A549 (cell line): ENCODE measurements at regions not wholly inside any gene's neighbourhood (a gene's known extent, or its start where the extent isn't known, plus 50 kb on each side); places are given as distances from the start of the nearest gene placed in this dataset.

Experiments used
- ATAC-seq, 2 experiments: fragments of 200-7000 bp in 1 of 2; fragments of >200 bp in 1 of 2; cut with Nextera tagmentation in 1 of 2; cut with Tn5 transposase in 1 of 2; 3 replicates each; pipeline versions ENCODE4 v1.8.0 to v1.9.1; 2018 to 2020; ENCODE audit warnings: mild to moderate bottlenecking in 1 of 2, moderate library complexity in 1 of 2
- CTCF ChIA-PET: fragments of 300-600 bp; sonication (Branson Sonifier 250); formaldehyde crosslinking; extraction: SDS; loops from one replicate; lab custom pipeline; 2021; ENCODE audit warnings: antibody characterized with exemption, inconsistent platforms; lab: Yijun Ruan, JAX
- POLR2A ChIA-PET: fragments of 350-600 bp; formaldehyde crosslinking; extraction: SDS; loops from one replicate; lab custom pipeline; 2021; ENCODE audit warnings: antibody characterized with exemption, inconsistent platforms; lab: Yijun Ruan, JAX
- DNase-seq, 2 experiments: peaks; one replicate each; pipeline versions ENCODE4 v3.0.0 to v3.0.0-alpha.2; 2011 to 2016; ENCODE audit warnings: low read depth in 1 of 2, low spot score in 1 of 2
- FAIRE-seq: peaks from 2 replicates; lab custom pipeline; 2011; peaks lifted over from hg19 to GRCh38; lab: Jason Lieb, UNC
- H3K27ac ChIP-seq, 2 experiments: fragments of >200 bp; sonication (Bioruptor Twin); formaldehyde crosslinking; 3 replicates each; pipeline ENCODE4 v1.5.1; 2016 to 2017
- H3K4me1 ChIP-seq: fragments of >200 bp; sonication (Bioruptor Twin); formaldehyde crosslinking; 3 replicates; pipeline ENCODE4 v1.6.1; 2016
- H3K4me2 ChIP-seq: fragments of >200 bp; sonication (Bioruptor Twin); formaldehyde crosslinking; 3 replicates; pipeline ENCODE4 v1.6.1; 2016
- H3K4me3 ChIP-seq: fragments of >200 bp; sonication (Bioruptor Twin); formaldehyde crosslinking; 3 replicates; pipeline ENCODE4 v1.5.1; 2016
- H3K9me3 ChIP-seq: fragments of >200 bp; sonication (Bioruptor Twin); formaldehyde crosslinking; 3 replicates; pipeline ENCODE4 v1.6.1; 2016
- ATOH8 ChIP-seq: fragments of 250-450 bp; sonication (Bioruptor Pico); IDR thresholded peaks from 2 replicates; pipeline ENCODE4 v1.5.0; 2020; ENCODE audit warnings: low read depth, mild to moderate bottlenecking, moderate library complexity
- BCL3 ChIP-seq: fragments of >200 bp; sonication (Bioruptor Twin); formaldehyde crosslinking; IDR thresholded peaks from 3 replicates; pipeline ENCODE4 v1.6.1; 2016
- BHLHE40 ChIP-seq: IDR thresholded peaks from 2 replicates; pipeline ENCODE4 v1.6.1; 2012; ENCODE audit warnings: low read depth, low read length, inconsistent platforms
- CHD4 ChIP-seq: fragments of 200-600 bp; sonication (generic); IDR thresholded peaks from 2 replicates; pipeline ENCODE4 v1.6.1; 2016; ENCODE audit warnings: antibody characterized with exemption, mild to moderate bottlenecking, borderline replicate concordance
- ELK1 ChIP-seq: fragments of 150-350 bp; IDR thresholded peaks from 2 replicates; pipeline ENCODE4 v1.6.1; 2014; ENCODE audit warnings: low read depth, mild to moderate bottlenecking, low read length
- ESRRA ChIP-seq: fragments of 150-350 bp; IDR thresholded peaks from 2 replicates; pipeline ENCODE4 v1.6.1; 2014; ENCODE audit warnings: mild to moderate bottlenecking, low read length, borderline replicate concordance
- FOSB ChIP-seq: fragments of 250-450 bp; sonication (Bioruptor Pico); IDR thresholded peaks from 2 replicates; pipeline ENCODE4 v1.5.0; 2020; ENCODE audit warnings: mild to moderate bottlenecking, moderate library complexity
- FOXS1 ChIP-seq: fragments of 250-450 bp; sonication (Bioruptor Pico); IDR thresholded peaks from 2 replicates; pipeline ENCODE4 v1.5.0; 2020; ENCODE audit warnings: mild to moderate bottlenecking, moderate library complexity
- HEYL ChIP-seq: fragments of 250-450 bp; sonication (Bioruptor Pico); IDR thresholded peaks from 2 replicates; pipeline ENCODE4 v1.8.0; 2021; ENCODE audit warnings: mild to moderate bottlenecking, moderate library complexity
- HOXA7 ChIP-seq: fragments of 250-450 bp; sonication (Bioruptor Pico); IDR thresholded peaks from 2 replicates; pipeline ENCODE4 v1.5.0; 2020; ENCODE audit warnings: mild to moderate bottlenecking, moderate library complexity
- JUN ChIP-seq, 2 experiments: fragments of >200 bp; sonication (Bioruptor Twin); formaldehyde crosslinking; IDR thresholded peaks; 2 replicates in 1 of 2; 3 replicates in 1 of 2; pipeline ENCODE4 v1.6.1; 2016 to 2017
- JUNB ChIP-seq: fragments of >200 bp; sonication (Bioruptor Twin); formaldehyde crosslinking; IDR thresholded peaks from 2 replicates; pipeline ENCODE4 v1.6.1; 2016
- KDM1A ChIP-seq: fragments of 200-600 bp; sonication (generic); IDR thresholded peaks from 2 replicates; pipeline ENCODE4 v1.6.1; 2016; ENCODE audit warnings: low read depth, mild to moderate bottlenecking
- KDM5A ChIP-seq: fragments of 200-600 bp; sonication (generic); IDR thresholded peaks from 2 replicates; pipeline ENCODE4 v1.6.1; 2016; ENCODE audit warnings: antibody characterized with exemption, mild to moderate bottlenecking
- MAX ChIP-seq: IDR thresholded peaks from 2 replicates; pipeline ENCODE4 v1.6.1; 2012
- NPAS2 ChIP-seq: fragments of 250-450 bp; sonication (Bioruptor Pico); IDR thresholded peaks from 2 replicates; pipeline ENCODE4 v1.8.0; 2022; ENCODE audit warnings: mild to moderate bottlenecking, moderate library complexity, borderline replicate concordance
- PBX3 ChIP-seq: IDR thresholded peaks from 2 replicates; pipeline ENCODE4 v1.6.1; 2012
- RAD21 ChIP-seq, 2 experiments: fragments of >200 bp in 1 of 2; sonication (Bioruptor Twin) in 1 of 2; formaldehyde crosslinking in 1 of 2; IDR thresholded peaks in 1 of 2; conservative IDR thresholded peaks in 1 of 2; 2 replicates in 1 of 2; 3 replicates in 1 of 2; pipeline ENCODE4 v1.6.1; 2012 to 2018; ENCODE audit warnings: inconsistent platforms in 1 of 2
- RARB ChIP-seq: fragments of 250-450 bp; sonication (Bioruptor Pico); IDR thresholded peaks from 2 replicates; pipeline ENCODE4 v1.8.0; 2021; ENCODE audit warnings: mild to moderate bottlenecking, moderate library complexity
- RCOR1 ChIP-seq: fragments of 150-350 bp; IDR thresholded peaks from 2 replicates; pipeline ENCODE4 v1.6.1; 2014; ENCODE audit warnings: antibody characterized with exemption, low read length, low read depth
- RFX5 ChIP-seq: fragments of 450-650 bp; IDR thresholded peaks from 2 replicates; pipeline ENCODE4 v1.7.1; 2014; ENCODE audit warnings: antibody characterized with exemption, mild to moderate bottlenecking, moderate library complexity
- RNF2 ChIP-seq: fragments of 200-600 bp; sonication (generic); IDR thresholded peaks from 2 replicates; pipeline ENCODE4 v1.6.1; 2016; ENCODE audit warnings: low read depth, mild to moderate bottlenecking, antibody characterized with exemption, moderate library complexity, borderline replicate concordance
- SMC3 ChIP-seq: fragments of >200 bp; sonication (Bioruptor Twin); formaldehyde crosslinking; IDR thresholded peaks from 3 replicates; pipeline ENCODE4 v1.6.1; 2018; ENCODE audit warnings: inconsistent platforms
- ZFP36 ChIP-seq: fragments of 450-650 bp; IDR thresholded peaks from 2 replicates; pipeline ENCODE4 v1.6.1; 2014; ENCODE audit warnings: borderline replicate concordance; ENCODE audit not compliant: partially characterized antibody
- ZNF302 ChIP-seq: fragments of 250-450 bp; sonication (Bioruptor Pico); IDR thresholded peaks from 2 replicates; pipeline ENCODE4 v1.9.0; 2021; ENCODE audit warnings: inconsistent platforms, mild to moderate bottlenecking, moderate library complexity
- WGBS: methylation state at CpG from one replicate; pipeline ENCODE4 v1.1.6; 2017; ENCODE audit errors: missing lambda C conversion rate; 5-methylcytosine and 5-hydroxymethylcytosine counted together

GRCh38 chr13:106752584-106753170, 184.7 kb upstream of the ARGLU1 start:
- WGBS: 15% methylated on average over 6 of the region's 6 CpGs
- H3K4me3 ChIP-seq: no peak overlapping the region
- TF ChIP-seq SMC3: no peak
- TF ChIP-seq MAX: no peak
- no peak for TF ChIP-seq JUNB
- no peak for TF ChIP-seq PBX3
- no peak for TF ChIP-seq FOXS1
- TF ChIP-seq HEYL (CRISPR knock-in tag): no peak
- no peak for TF ChIP-seq ATOH8 (CRISPR knock-in tag)
- TF ChIP-seq ZNF302 (CRISPR knock-in tag): no peak
- no peak for TF ChIP-seq RFX5
- TF ChIP-seq ELK1: no peak
- TF ChIP-seq KDM5A: no peak
- no peak for TF ChIP-seq ESRRA
- no peak for TF ChIP-seq CHD4
- TF ChIP-seq ZFP36: no peak
- no peak for TF ChIP-seq RARB (CRISPR knock-in tag)
- no peak for TF ChIP-seq BCL3
- TF ChIP-seq, all 56 proteins: peak for 0
- CTCF ChIA-PET: no interaction called here
- no peak for DNase-seq
- Histone ChIP-seq H3K9me3 (no peaks in the 10 kb centered on the region), H3K4me1 (no peaks in the 10 kb centered on the region), H3K27ac (no peak overlapping the region), H3K4me2 (no peak overlapping the region)
- POLR2A ChIA-PET: no interaction called here
- ATAC-seq: no peak
- no peak for FAIRE-seq

GRCh38 chr13:106748785-106749184, 180.8 kb upstream of the ARGLU1 start:
- H3K4me1 ChIP-seq: no peaks in the 10 kb centered on the region
- H3K4me3 ChIP-seq: no peak overlapping the region
- no peak for FAIRE-seq
- WGBS: 0% methylated on average over 2 of the region's 2 CpGs
- POLR2A ChIA-PET: no interaction called here
- TF ChIP-seq ZFP36 (no peak), MAX (no peak), FOSB (CRISPR knock-in tag) (no peak), HOXA7 (CRISPR knock-in tag) (no peak), NPAS2 (CRISPR knock-in tag) (no peak), BCL3 (no peak), RARB (CRISPR knock-in tag) (no peak), FOXS1 (no peak), BHLHE40 (no peak), RCOR1 (no peak), ZNF302 (CRISPR knock-in tag) (no peak), JUN (IDR thresholded peaks at IDR 0.05) (no peak), KDM1A (no peak), RNF2 (no peak), RAD21 (conservative IDR thresholded peaks at IDR 0.05 in 1 of 2, IDR thresholded peaks at IDR 0.05 in 1 of 2) (no peak), ELK1 (no peak), CHD4 (no peak)
- TF ChIP-seq, all 56 proteins: peak for 0
- no peak for ATAC-seq
- CTCF ChIA-PET: no interaction called here
- DNase-seq: no peak
- Histone ChIP-seq H3K4me2 (no peak overlapping the region), H3K27ac (no peak overlapping the region), H3K9me3 (no peaks in the 10 kb centered on the region)
